SW 1271 (cell line): ENCODE measurements at regions not wholly inside any gene's neighbourhood (a gene's known extent, or its start where the extent isn't known, plus 50 kb on each side); places are given as distances from the start of the nearest gene placed in this dataset.
"Not testable (repeated sequence)": the region's sequence is repeated elsewhere in the genome, so short reads cannot be mapped to it uniquely, and the experiment has no call there.

Source experiments
- DNase-seq, 2 experiments: peaks; one replicate each; lab custom pipeline; 2025; lab: John Stamatoyannopoulos, UW

DNA sequence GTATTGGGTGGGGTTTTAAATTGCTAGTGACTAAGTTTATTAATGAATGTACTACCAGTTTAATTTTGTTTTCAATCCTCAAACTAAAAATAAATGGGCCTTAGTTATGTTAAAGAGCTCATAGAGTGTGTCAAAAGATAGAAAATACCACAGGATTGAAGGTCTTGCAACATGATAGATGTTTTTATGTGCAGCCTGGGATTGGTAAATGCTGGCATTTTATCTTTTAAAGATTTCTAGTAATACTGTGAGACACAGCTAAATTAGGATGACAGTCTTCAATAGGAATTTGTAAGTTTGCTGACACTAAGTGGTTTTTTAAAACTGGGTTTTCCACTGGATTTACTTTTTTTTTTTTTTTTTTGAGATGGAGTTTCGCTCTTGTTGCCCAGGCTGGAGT lies 122.3 kb downstream of the HAUS1 start:
- no peak for DNase-seq

DNA sequence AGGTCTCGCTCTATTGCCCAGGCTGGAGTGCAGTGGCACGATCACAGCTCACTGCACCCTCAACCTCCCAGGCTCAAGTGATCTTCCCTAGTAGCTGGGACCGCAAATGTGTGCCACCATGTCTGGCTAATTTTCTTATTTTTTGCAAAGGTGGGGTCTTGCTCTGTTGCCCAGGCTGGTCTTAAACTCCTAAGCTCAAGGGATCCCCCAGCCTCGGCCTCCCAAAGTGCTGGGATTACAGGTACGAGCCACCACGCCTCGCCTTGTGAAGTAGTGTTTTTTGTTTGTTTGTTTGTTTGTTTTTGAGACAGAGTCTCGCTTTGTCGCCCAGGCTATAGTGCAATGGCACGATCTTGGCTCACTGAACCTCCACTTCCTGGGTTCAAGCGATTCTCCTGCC lies 125.5 kb downstream of the HAUS1 start:
- DNase-seq: not testable (repeated sequence)

DNA sequence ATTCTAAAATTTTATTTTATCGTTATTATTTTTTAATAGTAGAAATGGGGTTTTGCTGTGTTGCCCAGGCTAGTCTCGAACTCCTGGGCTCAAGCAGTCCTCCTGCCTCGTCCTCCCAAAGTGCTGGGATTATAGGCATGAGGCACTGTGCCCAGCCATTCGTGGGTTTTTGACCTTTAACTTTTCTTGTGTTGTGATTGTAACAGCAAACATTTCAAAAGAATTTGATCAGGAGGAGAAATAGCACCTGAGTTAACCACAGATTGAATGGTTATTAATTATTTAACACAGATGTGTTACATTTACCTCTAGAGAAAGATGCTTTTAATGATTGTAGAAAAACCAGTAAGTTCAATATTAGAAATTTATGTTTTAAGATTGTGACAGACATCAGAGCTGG lies 132.0 kb downstream of the HAUS1 start:
- DNase-seq: no peak

DNA sequence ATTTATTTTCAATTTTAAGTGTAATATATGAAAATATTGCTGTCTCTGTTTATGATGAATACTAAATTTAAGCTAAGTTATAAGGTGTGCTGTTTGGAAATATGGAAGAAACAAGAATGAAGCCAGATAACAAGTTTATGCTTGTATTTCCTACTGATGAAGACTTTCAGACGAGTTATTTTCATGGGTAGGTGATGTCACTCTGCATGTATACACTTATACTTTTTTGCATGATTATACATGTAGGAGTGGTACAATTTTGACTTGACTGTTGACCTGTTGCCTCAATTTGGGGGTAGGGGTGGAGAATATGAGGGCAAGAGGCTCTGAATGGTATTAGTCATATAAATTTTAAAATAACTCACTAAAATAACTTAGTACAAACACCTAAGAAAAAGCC lies 133.7 kb downstream of the HAUS1 start:
- no peak for DNase-seq

DNA sequence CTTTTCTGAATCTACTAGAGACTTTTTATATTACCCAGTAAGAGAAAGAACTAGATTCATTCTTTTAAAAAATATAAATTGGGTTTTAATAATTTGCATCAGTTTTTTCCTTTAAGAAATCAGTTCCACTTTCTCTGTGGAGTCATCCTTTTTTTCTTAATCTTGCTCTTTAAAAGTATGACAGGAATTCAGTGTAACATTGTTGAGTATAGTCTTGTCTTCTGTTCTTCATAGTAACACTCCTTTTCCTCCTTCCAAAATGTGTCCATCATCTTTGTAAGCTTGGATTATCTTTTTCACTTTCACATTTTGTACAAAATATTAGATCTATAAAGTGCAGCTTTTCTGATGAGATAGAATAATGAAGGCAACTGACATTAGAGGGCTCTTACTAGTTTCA lies 135.4 kb downstream of the HAUS1 start:
- no peak for DNase-seq

DNA sequence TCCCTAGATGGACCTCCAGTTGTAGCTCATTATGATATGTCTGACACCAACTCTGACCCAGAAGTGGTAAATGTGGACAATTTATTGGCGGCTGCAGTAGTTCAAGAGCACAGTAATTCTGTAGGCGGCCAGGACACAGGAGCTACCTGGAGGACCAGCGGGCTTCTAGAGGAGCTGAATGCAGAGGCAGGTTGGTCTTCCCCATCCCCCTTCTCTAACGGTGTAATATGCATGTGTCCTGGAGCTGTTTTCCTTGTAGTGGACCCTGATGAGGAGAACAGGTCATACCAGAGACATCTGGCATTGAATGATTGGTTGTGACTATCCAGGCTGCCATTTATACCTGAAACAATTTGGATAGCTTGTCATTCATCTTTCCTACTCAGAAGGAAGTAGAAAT lies 135.8 kb downstream of the HAUS1 start:
- no peak for DNase-seq

DNA sequence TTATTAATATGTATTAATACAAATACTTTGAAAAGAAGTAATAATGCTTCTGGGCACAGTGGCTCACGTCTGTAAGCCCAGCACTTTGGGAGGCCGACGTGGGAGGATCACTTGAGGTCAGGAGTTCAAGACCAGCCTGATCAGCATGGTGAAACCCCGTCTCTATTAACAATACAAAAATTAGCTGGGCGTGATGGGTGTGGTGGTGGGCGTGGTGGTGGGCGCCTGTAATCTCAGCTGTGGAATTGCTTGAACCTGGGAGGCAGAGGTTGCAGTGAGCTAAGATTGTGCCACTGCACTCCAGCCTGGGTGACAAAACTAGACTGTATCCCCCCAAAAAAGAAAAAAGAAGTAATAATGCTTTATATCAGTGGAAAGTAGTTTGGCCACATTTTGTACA lies 137.2 kb downstream of the HAUS1 start:
- not testable (repeated sequence) for DNase-seq

DNA sequence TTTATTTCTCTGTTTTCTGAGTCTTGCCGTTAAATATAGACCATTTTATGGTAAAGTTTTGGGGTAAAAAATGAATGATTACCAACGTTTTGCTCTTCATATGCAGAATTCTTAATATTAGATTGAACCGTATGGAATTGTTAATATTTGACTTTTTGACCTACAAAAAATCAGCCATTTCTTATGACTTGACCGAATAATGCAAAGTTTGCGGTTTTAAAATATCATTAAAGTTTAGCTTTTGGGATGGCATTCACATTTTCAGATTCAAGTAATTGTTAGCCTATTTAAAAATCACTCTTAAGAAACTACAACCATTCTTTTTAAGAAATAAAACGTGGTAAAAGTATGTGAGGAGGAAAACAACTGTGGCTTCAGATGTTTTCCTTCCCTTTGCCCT lies 138.0 kb downstream of the HAUS1 start:
- DNase-seq: no peak

DNA sequence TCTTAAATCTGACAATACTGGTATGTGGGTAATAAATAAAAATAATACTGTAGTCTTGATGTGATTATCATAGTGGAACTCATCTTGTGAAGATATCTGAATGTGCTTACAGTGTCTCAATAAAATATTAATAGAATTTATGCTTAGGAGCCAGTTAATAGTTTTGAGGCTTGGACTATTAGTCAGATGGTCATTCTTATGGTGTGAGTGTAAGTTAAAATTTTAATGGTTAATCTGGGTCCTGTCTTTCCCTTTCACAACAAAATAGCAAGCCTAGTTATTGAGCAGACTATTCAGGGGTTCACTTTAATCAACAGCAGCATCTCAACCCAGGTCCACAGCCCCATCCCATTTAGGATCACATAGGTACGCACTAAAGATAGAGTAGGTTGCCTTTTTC lies 138.9 kb downstream of the HAUS1 start:
- no peak for DNase-seq

DNA sequence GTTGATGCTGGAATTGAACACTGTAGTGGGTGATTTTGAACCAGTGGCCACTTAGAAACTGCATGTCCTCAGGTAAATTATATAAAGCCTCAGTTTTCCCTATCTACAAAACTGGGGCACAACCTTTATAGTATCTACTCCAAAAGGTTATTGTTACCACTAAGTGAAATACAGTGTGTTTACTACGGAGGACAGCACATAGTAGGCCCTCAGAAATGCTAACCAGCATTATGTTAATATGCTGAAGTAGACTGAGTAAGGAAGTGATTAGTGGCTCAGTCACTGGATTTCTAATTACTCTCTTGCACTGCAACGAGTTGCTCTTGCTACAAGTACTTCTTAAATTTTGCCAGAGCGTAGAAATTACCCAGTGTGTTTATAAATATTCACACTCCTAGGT lies 139.5 kb downstream of the HAUS1 start:
- DNase-seq: no peak

DNA sequence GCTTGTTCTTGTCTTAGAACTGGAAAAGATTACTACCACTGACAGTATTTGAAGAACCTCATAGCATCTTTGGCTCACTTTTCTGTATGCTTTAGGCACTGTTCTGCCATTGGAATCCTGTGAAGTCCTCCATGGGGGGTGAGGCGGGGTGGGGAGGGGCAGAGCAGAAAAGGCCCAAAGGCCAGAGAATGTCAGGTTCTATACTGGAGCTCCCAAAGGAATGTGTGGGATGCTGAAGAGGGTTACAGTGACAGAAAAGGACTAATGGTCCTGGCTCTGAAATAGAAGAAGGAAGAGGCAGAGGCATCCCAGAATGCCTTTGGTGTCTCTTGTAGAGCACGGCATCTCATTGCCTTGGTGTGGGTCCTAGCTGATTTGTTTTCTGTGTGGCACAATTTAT lies 141.9 kb downstream of the HAUS1 start:
- DNase-seq: no peak

DNA sequence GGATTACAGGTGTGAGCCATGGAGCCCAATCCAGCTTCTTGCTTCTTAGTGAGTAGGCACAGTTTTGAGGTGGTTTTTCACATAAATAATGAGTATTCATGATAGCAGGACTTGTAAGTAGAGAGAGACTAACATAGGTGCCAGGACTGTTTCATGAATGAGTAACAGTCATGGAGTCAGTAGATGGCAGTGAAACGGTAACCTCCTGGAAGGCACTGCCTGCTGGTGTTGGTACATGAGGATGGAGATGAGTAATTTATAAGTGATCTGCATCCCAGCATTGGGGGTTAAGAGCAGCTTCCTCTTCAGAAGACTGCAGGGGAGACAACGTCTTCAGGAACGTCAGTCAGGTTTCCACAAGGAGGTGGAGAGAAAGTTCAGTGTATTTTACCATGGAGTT lies 143.8 kb downstream of the HAUS1 start:
- DNase-seq: no peak

DNA sequence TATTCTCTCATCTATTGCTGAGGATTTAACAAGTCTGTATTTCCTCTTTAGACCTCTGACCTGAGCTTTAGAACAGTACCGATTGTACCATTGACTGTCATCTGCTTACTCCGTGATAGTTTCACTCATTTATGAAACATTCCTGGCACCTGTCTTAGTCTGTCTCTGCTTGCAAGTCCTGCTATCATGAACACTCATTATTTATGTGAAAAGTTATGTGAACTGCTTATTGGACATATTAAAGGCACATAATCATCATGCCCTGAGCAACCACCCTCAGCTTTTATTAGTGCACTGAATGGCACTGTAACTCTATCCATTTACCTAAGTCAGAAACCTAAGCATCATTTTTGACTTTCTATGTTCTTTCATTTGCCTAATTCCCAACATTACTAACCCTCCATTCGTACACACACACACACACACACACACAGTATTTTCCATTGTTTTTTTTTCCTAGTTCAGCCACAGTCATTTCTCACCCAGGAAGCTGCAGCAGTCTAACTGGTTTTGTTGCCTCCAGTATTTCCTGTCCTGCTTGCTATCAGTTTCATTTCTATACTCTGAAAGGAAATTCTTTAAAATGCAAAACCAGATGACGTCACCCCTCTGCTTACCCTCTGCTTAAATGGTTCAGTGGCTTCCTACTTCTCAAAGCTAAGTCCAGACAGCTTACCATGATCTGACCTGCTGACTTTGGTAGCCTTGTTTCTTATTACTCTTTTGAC lies 146.1 kb downstream of the HAUS1 start:
- DNase-seq: peak in 1 of 2 experiments; percentile 43

DNA sequence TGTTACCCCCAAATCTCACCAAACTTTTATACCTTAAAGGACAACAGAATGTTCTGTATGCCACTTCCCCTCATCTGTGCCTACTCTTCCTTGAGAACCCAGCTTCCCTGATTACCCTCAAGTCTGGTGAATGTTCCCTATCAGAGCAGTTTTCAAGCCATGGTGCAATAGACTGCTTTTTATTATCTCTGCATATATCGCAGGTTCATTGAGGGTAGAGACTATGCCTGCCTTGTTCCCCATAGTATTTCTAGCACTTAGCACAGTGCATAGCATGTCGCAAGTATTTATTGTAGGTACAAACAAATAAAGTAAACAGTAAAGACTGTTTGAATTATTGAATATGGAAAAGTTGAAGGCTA lies 146.6 kb downstream of the HAUS1 start:
- no peak for DNase-seq

DNA sequence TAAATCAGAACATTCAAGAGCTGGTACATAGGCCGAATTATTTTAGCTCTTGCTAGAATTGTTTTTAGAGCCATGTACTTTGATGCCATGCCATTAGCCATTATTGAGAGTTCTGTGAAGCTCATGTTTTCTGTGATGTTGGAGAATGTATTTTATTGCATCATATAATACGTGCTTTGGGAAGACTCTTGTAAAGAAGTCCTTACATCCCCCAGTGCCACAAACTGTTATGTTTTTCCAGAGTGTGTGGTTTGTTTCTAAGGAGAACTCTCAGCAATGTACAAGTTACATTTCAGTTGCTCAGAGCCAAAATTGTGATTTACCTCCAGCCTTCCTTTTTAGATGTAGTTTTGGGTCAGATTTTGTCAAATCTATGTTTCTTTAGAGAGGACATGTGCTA lies 148.6 kb downstream of the HAUS1 start:
- DNase-seq: no peak

DNA sequence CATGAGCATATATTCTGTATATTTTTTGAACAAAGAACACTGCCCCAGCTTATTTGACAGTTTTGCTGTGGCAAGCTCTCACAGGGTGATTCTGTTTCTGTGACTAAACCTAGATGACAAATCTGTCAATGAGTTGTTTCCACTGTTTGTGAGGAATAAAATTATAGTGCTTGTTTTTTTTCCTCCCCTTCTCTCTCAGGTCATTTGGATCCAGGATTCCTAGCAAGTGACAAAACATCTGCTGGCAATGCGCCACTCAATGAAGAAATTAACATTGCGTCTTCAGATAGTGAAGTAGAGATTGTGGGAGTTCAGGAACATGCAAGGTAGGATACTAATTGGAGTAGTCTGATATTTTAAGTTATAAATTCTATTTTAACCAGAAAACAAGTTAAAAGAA lies 149.3 kb downstream of the HAUS1 start:
- DNase-seq: no peak

DNA sequence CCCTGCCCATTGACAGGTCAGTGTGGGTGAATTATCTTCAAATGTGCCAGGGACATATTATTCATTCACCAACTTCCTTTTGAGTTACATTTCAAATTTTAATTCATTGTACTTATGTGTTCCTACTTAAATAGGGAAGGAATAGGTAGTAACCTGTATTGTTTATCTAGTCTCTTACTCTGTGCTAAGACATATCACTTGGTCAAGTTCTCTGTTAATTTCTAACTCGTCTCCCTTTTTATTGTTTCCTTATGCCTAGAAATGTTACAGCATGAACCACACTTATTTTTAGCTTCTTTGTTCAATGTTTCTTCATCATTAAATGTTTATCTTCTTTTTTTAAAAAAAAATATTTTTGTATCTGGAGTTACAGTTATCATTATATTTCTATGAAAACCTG lies 151.9 kb downstream of the HAUS1 start:
- no peak for DNase-seq

DNA sequence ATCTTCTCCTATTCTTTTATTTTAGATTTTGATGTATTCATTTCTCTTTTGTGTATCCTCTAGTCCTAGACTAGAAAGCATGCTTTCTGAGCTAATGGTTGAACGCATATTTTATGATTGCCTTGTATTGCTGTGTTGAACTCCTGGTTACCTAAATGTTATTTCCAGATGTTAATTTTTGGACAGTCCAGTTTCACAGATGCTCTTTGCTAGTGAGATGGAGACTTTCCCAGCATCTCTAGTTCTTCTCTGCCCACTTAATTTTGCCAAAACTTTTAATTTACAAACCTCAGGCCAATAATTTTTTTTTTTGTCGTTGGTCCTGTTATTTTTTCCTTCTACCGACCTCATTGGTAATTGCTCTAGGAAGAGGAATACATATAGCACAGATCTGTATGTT lies 153.2 kb downstream of the HAUS1 start:
- no peak for DNase-seq

DNA sequence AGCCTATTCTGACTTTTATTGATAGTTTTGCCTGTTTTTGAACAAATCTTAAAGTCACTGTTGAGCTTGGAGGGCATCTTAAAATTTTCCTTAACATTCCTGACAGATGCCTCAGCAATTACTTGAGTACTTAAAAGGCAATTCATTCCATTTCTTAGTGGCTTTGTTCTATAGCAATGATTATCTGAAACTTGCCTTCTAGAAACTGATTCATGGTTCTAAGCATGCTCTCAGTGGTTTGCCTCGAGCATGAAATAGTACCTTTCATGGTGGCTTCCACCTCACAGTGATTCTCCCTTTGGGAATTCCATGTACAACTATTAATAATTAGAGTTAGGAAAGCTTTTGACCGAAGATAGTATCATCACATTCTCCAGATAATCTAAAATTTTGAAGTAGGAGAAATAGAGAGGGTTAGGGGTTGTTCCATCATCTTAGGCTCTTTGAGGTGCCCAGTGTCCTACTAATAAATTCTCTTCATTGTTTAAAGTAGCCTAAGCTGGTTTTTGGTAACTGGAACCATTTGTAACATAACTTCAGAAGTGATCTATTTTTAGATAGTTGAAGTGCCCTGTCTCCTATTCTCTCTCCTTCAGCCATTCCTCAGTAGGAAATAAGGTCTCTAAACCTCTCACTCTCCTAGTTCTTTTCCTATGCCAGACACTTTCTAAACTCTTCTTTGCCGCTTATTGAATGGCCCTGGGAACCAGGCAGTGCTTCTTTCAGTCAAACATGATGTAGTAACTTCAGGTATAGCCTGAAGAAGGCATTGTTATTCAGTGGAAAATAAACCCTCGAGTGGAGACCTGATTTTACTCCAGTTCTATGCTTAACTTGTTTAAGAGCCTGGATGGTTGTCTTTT lies 156.1 kb downstream of the HAUS1 start:
- DNase-seq: no peak

DNA sequence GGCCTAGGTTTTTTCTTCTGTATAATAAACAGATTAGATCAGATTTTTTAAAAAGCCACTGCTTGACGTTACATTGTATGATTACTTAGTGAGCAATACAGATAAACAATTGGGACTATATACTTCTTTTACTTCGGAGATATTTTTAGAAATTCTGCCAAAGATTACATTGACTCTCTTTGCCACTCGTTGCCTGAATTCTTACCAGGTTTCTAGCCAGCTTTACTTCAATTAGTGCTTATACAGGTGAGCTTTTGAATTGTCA lies 156.6 kb downstream of the HAUS1 start:
- DNase-seq: no peak

DNA sequence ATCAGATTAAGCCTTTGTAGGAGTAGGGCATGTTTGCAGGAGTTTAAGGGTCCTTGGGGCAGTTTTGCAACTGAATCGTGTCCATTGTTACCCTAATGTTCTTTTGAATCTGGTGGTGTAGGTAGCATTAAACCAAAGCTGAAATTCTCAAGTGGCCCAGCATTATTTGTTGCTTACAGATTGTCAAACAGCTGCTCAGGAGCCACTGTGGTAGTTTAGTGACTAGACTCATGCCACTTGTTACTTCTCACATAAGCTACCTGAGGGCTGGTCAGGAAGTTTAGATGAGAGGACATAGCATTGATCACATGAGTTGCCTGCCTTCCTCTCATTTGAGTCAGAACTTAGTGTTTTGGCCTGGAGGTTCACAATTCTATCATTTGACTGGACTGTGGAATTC lies 157.6 kb downstream of the HAUS1 start:
- DNase-seq: no peak

DNA sequence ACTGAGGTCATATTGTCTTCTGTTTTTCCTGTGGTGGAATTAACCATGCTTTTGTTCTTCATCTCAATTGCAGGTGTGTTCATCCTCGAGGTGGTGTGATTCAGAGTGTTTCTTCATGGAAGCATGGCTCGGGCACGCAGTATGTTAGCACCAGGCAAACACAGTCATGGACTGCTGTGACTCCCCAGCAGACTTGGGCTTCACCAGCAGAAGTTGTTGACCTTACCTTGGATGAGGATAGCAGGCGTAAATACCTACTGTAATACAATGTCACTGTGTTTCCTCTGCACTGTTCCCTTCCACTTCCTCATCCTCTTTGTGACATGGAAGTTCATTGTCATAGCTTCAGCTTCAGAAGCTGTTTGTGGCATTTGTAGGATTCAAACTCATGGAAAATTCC lies 158.7 kb downstream of the HAUS1 start:
- DNase-seq: no peak

DNA sequence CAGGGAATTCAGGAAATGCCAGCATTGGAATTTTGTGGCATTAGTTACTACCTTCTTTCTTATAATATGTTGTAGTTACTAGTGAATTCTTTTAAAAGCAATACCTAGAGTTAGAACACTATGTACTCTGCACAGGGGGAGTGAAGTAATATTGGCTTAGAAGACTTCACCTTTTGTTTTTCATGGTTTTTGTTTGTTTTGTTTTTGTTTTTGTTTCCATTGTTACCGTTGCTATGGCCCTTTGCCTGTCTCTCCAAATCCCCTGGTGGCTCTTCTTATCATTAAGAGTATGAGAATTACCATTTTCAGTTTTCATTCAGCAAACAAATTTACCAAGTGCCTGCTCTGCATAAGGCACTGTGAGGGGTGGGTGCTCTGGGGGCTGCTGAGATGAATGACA lies 160.1 kb downstream of the HAUS1 start:
- DNase-seq: peak in 1 of 2 experiments; percentile 49
